SK-MEL-5 (cell line): ENCODE measurements at regions not wholly inside any gene's neighbourhood (a gene's known extent, or its start where the extent isn't known, plus 50 kb on each side); places are given as distances from the start of the nearest gene placed in this dataset.

Source experiments
- DNase-seq: peaks from one replicate; pipeline ENCODE4 v3.0.0-alpha.2; 2016; ENCODE audit warnings: low read depth, low spot score
- in situ Hi-C: cut with HindIII; loops from 2 replicates; pipeline ENCODE4 v1.10.0; 2016; ENCODE audit warnings: low sequenced_read_pairs, high pct_unique_total_duplicates, low pct_unique_long_range_greater_than_20kb

DNA sequence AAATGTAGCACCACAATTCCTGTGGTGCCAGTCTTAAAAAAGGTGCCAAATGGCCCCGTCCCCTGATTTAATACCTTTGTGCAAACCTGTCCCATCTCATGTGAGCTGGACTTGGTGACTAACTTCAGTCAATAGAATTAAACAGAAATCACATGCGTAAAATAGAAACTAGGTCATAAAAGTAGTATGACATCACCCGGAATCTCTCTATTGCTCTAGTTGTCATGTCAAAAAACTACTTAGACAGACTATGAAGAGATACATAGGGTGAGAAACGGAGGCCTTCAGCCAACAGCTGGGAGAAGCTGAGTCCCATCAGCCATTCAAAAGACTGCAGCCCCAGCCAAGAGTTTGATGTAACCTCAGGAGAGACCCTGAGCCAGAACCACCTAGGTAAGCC lies 293.5 kb upstream of the HS3ST1 start:
- DNase-seq: no peak
- in situ Hi-C loops: no loop called here

DNA sequence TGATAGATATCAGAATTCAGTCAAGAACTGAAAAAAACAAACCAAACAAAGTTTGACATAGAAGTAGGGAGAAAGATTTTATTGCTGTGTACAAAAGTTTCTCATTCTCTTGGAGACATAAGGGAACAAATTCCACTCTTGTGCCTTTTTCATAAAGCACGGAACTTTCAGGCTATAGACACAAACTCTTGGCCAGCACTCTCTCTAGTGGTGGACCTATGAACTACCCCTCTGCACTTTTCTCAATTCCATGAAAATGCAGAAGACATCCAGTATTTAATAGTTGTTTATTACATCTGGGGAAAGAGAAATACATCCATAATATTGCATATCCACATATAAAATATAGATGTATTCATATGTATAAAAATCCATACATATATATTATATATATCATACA lies 291.6 kb upstream of the HS3ST1 start:
- in situ Hi-C loops: no loop called here
- DNase-seq: peak; percentile 51

DNA sequence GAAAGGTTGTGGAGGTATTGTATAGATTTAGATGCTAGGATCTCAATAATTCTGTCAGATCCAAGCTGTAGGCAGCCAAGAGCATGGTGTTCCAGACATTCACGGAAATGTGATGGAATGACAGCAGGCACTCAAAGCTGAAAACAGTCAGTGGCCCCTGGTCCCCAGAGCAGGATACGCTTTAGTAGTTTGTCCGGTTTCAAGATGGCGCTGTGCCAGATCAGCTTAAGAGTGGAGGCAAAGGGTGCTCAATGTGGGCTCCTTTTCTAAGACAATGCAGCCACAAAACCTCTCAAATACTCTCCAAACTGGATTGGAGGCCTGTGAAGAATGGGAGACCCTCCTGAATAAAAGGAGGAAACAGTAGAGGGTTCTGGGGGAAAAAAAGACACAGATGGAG lies 291.2 kb upstream of the HS3ST1 start:
- in situ Hi-C loops: no loop called here

DNA sequence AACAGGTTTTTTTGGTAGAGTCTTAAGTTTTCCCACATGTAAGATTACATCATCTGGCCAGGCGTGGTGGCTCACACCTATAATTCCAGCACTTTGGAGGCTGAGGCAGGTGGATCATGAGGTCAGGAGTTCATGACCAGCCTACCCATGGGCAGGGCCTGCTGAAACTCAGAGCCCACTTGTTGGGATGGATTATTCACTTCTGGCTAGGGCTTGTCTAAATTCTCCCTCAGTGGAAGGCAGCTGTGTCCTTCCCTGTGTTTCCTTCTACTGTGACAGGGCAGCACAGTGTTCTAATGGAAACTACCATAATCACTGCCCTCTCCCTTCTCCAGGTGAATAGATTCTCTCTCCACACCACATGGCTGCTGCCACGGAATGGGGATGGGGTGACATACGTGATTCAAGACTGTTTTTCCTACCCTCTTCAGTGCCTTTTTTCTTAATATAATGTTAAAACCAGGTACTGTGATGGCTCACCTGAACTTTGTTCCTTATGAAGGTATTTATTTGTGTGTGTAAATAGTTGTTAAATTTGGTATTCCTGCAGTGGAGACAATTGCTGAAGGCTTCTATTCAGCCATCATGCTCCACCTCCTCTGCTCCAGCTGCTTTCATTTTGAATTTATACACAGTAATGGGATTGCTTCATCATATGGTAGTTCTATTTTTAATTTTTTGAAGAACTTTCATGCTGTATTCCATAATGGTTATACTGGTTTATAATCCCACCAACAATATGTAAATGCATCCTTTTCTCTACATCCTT lies 287.2 kb upstream of the HS3ST1 start:
- in situ Hi-C loops: no loop called here

More for the DNA sequence above, 291.2 kb upstream of the HS3ST1 start:
- peak; percentile 1 for DNase-seq

DNA sequence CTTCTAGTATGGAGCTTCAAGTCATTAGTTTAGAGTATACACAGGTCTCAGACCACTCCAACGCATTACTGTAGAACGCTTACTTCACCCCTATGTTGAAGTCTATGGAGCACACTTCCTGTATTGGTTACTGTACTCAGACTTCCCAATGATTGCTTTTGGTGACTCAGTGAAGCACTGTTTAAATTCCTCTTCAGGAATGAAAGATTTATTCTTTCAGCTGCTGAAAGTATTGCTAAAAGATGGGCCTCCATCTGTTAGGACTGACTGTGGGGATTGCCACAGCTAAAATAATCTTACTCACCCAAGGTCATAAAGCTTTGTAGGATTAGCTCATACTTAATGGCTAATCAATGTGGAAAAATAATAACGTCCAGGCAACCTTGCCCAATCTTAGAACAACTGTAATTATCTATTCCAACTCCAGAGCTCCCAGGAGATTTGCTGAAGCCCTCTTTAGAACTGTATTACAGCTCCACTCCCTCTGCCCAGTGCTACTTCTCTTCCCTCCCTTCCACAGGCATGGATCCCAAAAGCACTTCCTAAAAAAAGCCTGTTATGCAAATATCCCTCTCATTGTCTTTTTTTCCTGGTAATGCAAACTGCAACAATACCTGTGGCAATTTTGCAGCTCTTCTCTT lies 281.9 kb upstream of the HS3ST1 start:
- no peak for DNase-seq
- in situ Hi-C loops: no loop called here

More for the DNA sequence above, 287.2 kb upstream of the HS3ST1 start:
- DNase-seq: no peak

DNA sequence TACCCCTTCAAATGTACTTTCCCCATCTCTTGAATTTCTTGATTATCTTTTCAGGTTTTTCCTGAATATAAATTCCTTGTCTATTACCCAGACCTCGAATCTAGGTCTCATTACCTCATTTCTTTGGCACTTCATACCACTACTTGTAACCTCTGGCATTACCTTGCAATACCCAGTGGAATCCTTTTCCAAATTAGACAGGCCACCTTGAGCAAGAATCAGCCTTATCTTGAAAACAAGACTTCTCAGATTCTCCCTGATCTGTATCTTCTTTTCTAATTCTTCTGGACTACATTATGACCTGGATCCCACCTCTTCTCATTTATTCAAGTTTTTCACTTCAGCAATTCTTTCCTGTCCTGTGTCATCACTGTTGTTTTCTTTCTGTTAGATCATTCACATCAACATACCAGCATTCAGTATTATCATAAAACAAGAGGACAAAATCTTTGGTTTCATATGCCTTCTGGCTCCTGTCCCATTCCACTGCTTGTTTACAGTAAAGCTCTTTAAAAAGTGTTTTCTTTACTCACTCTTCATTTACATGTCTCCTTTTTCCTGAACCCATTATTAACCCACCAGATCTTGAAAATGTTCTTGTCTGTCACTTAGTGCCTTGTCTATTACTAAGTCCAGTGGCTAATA lies 275.6 kb upstream of the HS3ST1 start:
- in situ Hi-C loops: no loop called here
- no peak for DNase-seq

DNA sequence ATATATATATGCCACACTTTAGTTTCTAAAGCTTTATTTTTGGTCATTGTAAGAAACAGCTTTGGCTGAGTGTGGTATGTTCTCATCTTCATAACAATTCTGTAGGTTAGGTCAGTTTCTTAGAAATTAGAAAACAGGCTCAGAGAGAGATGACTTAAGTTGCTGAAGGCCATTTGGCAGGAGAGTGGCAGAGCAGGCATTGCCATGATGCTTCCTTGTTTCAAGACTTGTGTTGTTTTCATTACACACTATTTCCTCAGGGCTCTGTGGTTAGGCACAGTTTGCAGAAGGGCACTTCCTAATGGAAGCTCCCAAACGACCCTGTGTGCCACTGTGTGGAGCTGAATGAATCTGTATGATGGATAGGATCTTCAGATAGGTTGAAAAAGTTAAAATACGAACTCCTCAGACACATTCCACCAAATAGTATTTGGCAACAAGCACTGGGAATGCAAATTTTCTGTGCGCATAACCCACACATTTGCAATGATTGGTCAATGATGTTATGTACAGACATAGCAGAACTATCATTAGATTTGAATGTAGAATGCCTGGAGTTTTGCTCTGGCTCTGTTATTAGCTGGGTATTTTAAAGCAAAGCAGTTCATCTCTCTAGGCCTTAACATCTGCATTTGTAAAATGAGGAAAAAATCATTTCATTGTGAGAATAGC lies 274.3 kb upstream of the HS3ST1 start:
- in situ Hi-C loops: no loop called here
- no peak for DNase-seq

DNA sequence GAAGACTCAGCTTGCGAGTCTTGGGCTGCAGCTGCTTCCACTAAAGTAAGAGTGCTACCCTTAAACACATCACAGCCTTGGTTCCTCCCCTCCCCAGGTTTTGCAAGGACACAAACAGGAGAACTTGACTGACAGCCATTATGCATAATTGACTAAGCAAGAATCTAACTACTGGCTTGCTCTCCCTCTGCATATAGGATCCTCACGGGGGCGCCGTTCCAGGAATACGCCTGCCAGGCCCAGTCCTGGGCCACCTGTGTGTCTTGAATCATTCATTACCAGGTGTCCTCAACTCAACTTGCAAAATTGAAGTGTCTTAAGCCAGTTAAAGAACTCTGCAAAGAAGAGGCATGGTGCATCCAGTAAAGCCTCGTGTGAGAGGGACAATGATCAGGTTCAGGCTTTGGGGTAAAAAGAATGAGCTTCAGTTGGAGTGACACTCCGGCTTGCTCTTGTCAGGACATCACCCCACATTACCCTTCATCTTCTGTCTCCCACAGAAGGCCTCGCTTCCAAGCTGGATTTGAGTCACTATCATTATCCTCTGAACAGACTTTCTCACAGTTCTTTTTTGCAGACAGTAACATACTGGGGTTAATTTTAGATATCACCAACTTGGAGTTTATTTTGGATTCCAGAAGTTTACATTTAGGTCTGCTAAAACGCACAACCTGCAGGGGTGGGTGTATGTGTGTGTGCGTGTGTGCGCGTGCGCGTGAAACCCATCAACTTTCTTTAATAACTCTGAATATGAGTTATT lies 273.5 kb upstream of the HS3ST1 start:
- no peak for DNase-seq
- in situ Hi-C loops: no loop called here

DNA sequence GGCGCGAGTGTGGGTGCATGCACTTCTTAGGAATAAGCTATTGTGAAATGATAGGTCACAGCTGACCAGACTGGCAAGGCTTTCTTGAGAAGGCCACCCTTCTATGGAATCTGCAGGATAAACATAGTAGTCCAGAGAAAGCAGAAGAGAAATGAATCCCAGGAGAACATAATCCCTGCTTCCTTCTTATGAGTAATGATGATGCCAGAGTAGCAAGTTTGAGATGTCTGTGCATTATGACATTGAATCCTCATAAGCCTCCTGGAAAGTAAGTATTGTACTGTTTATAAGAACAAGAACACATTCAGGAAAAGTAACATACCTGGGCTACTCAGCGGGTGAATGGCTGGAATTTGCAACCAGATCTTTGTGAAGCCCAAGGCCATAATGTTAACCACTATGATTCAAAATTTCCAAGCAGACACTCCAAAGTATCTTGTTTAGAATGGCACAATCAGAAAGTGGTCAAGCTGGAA lies 272.1 kb upstream of the HS3ST1 start:
- in situ Hi-C loops: no loop called here
- no peak for DNase-seq

DNA sequence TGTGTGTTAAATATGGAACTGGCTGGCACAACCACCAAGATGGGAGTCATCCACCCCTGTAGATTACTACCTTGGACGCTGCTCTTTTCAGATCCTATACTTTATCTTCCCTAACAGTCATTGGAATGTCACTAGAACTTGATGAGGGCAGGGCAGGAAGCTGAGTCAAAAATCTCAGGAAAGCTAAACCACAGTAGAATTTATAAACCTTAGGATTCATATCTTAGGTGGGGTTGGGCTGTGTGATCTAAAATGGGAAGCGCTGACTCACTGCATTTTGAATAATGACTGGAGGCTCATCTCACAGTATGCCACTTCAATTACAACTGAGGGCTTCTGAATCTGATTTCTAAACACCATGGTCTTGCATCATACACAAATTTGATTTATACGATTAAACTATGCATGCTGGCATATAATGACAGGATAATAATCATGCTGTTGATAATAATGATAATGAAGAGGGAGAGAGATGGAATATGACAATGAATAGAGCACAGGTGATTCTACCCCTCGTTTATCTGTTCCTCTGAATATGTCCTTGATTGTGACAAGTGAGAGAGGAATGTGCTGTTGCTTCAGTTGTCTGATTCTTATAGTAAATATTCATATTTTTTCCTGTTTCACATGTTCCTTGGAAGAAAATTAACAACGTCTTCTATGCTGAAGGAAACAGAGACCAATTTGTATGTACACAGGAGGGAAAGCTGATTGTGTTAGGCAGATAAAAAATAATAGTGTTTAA lies 270.3 kb upstream of the HS3ST1 start:
- in situ Hi-C loops: no loop called here
- DNase-seq: no peak

DNA sequence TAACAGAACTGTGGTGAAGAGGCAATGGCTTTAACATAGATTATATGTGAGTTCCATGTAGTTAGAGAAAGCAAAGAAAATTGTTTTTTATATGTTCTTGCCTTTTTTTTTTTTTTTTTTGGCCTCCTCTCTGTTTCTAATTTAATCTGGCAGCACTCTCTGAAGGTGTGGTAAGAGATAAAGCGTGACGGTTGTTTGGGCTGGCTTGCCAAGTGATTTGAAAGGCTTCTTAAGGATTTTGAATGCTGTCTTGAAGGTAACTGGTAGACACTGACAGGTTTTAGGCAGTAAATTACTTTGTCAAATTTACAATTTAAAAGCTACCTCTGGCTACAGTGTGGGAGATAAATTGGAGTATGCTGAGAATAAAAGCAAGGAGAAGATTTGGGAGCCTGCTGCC lies 269.3 kb upstream of the HS3ST1 start:
- no peak for DNase-seq
- in situ Hi-C loops: no loop called here

DNA sequence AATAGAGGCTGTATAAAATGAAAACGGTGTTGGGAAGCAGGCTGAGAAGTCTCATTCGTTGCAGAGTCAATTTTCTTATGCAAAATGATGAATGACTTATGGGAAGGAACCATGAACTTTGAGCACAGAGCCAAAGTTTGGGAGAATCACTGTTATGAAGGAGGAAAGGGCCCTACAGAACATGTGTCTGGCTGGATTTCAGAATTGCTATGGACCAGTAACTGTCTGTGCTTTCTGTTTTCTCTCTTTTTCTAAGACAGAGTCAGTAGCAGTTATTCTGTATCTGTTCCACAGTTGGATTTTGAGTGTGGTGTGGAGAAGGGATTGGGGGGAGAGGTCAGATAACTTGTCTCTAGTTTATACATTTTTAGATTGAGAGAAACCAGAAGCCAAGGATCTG lies 265.0 kb upstream of the HS3ST1 start:
- in situ Hi-C loops: no loop called here
- DNase-seq: no peak

DNA sequence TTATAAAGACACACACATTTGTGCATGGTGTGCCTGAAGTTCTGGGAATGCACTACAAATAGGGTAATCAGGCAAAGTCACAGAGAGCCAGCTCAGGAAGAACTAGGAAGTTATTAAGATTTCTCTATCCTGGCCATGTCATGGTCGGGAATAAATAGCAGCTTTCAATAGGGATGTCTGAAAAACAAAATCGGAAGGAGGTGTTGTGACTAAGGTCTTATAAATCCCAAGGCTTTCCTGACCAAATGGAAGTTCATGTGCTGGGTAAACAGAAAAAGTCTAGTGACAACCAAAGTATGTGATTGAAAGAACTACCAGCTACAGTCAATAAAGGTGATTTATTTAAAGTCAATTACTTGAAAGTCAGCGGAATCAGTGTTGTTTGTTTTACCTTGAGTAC lies 262.5 kb upstream of the HS3ST1 start:
- in situ Hi-C loops: no loop called here
- DNase-seq: no peak

DNA sequence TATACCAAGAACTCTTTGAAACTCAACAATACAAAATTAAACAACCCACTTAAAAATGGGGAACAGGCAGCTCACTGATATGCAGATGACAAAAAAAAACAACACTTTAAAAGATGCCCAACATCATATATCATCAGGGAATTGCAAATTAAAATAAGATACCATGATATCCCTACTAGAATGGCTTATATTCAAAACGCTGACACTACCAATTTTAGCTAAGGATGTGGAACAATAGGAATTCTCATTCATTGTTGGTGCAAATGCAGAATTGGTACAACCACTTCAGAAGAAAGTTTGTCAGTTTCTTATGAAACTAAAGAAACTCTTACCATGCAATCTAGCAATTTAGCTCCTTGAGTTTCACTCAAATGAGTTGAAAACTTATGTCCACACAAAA lies 259.0 kb upstream of the HS3ST1 start:
- no peak for DNase-seq
- in situ Hi-C loops: no loop called here

DNA sequence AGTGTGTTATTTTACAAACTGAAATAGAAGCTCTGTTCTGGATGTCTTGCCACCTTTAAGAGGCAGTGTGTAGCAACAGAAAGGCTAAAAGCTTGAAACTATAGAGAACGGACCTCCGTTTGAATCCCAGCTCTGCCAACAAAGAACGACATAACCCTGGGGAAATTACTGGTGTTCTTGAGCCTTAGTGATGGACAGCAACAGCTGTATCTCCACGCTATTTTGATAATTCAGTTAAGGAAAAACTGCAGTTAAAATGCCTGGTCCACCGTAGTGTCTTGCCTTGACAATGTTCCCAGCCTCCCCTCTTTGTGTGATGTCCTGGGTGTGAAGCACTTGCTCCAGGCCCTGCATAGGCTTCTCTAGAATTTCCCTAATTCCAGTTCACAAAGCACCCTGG lies 256.8 kb upstream of the HS3ST1 start:
- in situ Hi-C loops: no loop called here
- no peak for DNase-seq

DNA sequence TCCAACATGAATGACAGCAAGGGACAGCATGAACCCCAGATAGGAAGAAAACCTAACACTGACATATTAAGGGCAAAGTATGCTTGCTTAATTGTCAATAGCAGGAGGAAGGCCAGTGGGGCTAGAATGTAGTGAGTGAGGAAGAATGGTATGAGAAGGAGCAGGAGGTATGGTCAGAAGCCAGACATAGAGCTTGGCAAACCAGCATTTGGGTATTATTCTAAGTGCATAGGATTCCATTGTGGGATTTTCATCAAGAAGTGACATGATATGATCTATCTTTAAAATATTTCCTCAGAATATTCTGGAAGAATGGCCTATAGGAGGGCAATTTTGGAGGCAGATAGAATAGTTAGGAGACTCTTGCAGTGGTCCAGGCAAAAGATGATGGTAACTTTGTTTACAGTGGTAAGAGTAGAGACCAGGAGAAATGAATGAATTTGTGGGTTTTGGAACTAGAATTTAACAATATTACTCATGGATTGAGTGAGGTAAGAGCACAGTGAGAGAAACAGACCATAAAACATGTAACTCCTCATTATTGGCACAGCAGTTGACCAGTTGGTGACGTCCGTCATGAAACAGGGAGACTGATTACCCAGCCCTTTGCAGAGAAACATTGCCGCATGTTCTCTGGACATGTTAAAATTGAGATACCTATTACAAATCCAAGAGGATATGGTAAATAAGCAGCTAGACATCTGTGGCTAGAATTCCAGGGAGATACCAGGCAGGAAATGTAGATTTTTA lies 246.5 kb upstream of the HS3ST1 start:
- no peak for DNase-seq
- in situ Hi-C loops: no loop called here
